HK-2 (cell line): ENCODE measurements at regions not wholly inside any gene's neighbourhood (a gene's known extent, or its start where the extent isn't known, plus 50 kb on each side); places are given as distances from the start of the nearest gene placed in this dataset.

Experiments used
- DNase-seq: peaks from one replicate; pipeline ENCODE4 v3.0.0-alpha.2; 2018; ENCODE audit not compliant: unreplicated experiment

DNA sequence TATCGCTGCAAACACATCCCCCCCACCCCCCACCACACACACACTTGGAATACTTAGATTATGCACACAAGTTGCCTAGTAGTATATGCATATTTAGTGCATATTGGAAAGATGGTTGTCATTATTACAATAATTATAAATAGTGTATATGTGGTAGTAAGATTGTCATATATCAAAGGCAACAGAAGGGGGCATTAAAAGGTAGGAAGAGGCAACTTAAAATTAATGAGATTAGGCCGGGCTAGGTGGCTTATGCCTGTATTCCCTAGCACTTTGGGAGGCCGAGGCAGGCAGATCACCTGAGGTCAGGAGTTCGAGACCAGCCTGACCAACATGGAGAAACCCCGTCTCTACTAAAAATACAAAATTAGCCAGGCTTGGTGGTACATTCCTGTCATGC lies 52.1 kb downstream of the GSC start:
- DNase-seq = no peak

DNA sequence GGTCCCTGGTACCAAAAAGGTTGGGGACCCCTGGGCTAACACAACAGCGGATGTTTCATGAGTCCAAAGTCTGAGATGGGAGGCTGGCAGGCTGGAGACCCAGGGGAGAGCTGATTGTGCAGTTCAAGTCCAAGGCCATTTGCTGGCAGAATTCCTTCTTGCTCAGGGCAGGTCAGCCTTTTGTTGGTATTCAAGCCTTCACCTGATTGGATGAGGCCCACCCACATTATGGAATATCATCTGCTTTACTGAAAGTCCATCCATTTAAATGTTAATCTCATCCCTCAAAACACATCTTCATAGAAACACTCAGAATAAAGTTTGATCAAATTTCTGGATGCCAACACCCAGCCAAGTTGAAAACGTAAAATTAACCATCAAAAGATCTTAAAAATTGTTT lies 52.9 kb downstream of the GSC start:
- DNase-seq = no peak

DNA sequence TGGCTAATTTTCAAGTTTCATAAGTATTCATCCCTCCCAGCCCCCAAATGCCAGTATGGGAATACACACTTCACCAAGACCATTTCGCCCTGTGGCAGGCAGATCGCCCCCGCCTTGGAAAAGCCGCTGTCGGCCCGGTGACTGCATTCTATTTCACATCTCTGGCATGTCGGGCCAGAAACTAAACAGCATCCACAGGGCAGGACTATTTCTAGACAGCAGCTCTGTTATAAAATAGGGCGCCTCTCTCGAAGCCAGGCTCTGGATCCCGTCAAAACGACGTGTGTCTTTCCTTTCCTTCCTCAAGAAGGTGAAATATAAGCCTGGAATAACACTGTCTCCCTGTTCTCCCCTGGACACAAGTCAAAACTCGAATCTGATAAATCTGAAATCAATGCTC lies 56.8 kb downstream of the GSC start:
- no peak for DNase-seq

DNA sequence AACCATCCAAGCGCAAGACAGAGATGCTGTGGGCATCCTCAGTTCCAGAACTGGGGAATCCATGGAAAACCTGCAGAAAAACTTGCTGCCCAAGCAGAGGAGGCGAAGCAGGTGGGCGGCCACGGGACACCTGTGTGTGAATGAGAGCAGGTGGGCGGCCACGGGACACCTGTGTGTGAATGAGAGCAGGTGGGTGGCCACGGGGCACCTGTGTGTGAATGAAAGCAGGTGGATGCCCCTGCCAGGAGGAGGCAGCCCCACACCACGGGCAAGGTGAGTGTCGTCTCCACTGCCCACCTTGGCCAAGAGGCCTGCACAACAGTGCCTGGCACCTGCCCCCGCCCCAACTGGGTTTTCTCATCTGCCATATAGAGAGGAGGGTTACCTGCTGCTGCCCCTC lies 59.2 kb downstream of the GSC start:
- DNase-seq = no peak

DNA sequence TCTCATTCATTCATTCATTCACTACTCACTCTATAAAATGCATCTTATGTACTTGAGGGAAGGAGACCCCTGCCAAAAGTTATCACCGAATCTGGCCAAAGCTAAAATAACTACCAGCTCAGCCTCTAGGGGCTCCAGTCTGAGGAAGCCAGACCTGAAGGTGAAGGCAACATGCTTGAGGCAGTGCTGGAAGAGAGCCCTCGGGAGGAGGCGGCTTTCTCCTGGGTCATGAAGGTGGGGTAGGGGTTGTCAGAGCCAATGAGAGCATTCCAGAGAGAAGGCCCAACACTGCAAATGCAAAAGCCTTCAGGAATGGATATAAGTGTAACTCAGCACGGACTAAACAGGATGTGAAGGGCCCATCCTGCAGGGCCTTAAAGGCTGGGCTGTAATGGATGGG lies 62.4 kb downstream of the GSC start:
- no peak for DNase-seq

DNA sequence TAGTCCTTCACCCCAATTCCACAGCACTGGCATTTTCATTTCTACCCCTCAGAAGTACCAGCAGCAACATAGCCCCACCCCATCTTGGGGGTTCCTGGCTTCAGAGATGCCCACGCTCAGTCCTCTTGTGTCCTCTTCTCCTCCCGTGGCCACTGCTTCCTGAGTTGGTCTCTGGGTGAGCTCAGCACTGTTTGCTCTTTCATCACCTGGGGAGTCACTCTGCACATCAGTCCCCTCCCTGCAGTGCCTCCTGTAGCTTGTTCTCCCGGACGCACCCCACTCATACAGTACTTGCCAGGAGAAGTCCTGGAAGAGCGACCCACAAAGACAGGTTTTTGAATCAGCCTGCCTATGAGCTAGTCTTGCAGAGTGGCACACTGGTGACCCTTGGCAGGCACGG lies 63.8 kb downstream of the GSC start:
- DNase-seq = no peak

DNA sequence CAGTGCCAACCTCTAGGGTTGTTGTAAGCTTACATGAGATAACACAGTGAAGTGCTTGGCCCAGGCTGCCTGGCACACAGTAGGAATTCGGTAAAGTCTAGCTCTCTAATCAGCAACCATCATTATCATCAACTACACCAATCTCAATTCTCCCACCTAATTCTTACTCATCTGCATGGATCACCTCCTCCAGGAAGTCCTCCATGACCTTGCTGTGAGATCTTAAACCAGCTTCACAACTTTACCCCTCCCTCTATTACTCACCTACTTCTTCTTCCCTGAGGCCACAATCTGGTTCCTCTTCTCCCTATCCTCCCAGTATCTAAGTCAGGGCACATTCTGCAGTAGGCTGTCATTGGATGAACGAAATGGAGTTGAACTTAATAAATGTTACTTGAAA lies 67.3 kb downstream of the GSC start:
- DNase-seq = no peak

DNA sequence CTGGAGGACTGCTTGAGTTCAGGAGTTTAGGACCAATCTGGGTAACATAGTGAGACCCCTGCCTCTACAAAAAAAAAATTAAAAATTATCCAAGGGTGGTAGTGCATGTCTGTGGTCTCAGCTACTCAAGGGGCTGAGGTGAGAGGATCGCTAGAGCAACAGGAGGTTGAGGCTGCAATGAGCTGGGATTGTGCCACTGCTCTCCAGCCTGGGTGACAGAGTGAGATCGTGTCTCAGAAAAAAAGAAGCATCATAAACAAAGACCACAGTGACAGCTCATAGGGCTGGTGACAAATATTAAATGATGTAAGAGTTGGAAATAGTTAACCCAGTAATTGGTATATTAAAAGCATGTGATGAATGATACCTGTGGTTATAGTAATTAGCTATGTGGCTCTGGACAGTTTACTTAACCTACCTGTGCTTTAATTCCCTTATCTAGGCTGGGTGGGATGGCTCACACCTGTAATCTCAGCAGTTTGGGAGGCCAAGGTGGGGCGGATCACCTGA lies 68.0 kb downstream of the GSC start:
- no peak for DNase-seq

DNA sequence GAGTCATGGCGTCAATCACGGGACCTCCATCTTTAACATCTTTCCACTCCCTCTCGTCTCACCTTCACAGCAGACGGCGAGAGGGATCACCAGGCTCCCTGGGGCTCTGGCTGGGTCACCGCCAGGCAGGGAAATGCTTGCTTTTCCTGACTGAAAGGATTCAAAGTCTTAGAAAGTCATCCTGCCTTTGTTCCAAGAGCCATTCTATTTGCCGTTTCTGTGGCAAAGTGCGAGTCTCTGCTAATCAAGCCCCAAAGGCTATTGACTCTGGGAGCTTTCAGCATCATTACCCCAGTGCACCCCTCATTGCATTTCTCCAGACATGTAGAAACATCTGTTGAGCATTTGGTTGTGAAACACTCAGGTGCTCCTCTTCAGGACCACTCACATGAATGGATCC lies 69.6 kb downstream of the GSC start:
- no peak for DNase-seq

DNA sequence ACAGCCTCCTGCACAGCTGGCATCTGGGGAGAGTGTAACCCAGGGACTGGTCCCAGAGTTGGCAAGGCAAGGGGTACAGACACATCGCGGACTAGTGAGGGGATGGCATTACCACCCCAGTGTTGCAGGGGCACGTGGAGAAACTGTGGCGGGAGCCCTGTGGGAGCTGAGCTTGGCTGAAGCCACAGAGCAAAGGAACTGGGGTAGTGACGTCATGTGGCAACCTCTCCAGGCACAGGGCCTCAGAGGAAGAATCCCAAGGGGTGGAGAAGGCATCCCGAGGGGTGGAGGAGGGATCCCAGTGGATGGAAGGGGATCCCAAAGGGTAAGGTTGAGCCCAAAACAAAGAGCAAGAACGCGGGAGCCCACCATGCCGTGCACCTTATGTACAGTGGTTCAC lies 70.1 kb downstream of the GSC start:
- DNase-seq = no peak

DNA sequence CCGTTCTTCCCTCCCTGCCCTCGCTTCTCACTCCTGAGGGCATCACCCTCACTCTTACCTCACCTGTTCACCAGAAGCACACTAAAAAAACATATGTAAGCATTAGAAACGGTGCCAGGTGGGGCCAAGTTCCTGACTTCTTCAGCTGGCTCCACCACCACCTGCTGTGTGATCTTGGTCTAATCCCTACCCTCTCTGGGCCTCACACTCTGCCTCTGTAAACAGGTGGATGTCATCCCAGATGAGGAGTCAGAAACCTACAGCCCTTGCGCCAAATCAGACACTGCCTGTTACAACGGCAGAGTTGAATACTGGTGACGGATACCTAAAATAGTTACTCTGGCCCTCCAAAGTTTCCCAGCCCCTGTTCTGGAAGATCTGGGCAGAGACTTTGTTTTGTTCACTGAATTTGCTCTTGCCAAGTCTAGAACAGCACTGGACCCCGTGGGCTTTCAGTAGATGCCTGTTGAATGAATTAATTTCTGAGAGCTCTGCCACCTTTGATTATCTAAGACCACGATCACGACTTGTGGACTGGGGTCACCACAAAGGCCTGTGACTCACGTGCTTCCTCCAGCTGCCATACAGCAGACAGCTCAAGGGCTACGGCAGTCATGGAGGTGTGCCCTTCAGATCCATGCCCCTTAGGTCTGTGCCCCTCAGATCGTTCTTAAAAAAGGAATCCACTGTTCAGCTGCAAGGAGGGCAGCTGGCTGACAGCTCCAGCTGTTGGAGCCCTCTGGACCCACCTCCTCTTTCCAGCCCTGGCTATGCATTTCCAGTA lies 71.9 kb downstream of the GSC start:
- DNase-seq = no peak

DNA sequence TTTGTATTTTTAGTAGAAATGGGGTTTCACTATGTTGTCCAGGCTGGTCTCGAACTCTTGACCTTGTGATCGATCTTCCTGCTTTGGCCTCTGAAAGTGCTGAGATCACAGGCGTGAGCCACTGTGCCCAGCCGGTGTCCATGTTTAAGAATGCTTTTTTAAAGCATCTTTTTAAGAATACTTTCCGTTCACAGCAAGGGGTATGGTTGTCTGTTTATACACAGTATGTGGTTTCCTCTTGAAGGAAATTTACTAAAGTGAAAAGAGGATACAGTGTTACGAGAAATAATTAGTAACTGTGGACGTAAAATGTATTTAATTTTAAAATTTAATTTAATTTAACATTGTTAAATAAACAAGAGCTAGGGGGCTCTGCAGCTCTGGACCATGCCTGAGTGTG lies 73.4 kb downstream of the GSC start:
- no peak for DNase-seq

DNA sequence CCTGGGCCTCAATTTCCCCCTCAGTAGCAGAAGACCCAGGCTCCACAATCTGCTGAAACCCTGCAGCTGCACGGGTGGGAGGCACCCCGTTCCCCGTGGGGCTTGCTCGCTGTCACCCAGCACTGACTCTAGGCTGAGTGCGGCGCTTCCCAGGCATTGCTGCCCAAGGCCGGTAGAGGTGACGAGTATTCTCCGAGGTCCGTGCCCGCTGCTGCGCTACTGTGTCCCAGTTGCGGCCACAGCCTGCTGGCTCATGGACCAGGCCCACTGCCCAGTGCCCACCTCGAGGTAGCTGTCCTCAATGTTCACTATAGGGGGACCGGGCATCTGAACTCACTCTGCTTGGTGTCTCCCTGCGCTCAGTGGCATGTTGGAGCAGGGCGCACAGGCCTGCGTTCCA lies 74.7 kb downstream of the GSC start:
- DNase-seq = no peak

DNA sequence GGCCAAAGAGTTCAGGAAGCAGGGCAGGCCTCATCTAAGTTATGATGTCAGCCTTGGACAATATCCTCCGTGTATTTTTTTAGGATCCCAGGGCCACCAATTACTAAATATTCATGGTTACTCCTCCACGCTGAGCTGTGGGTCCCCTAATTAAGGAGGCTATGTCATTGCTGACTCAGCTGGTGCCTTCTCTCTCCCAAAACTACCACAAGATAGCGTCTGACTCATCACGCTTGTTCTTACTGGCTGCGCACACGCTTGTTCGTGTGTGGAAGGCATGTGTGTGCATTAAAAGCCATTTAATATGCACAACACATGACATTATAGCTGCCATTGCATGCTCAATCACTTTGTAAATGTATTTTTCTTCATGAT lies 78.3 kb downstream of the GSC start:
- no peak for DNase-seq

DNA sequence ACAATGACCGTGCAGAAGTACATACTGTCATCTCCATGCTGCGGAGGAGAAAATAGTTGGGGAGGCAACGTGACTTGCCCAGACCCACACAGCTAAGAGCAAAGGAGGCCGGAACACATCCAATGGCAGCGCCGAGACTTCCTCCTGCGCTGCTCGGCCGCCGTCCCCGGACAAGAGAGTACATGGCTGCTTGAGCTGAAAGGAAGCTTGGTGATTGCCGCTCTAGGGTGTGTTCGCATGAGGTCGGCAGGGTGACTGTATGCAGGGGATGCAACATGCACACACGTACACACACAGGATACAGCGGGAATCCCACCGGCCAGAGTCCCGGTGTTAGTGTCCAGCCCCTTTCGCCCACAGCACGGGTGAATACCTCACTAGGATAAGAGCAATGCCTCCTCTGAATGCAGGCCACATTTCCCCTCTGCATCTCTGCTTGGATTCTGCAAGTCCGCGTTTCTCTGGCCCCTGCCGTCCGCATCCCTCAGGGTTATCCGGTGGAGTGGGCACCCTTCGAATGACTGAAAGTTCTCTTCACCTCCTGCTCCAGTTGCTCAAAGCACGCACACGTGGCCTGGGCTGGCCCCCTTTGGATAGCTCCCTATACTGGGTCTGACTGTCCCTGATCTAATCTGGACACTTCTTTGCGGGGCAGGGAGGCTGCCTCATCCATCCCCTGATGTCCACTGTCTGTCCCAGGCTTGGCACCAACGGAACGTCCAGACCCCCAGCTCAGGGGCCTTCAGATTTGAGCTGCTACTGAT lies 78.8 kb downstream of the GSC start:
- no peak for DNase-seq

DNA sequence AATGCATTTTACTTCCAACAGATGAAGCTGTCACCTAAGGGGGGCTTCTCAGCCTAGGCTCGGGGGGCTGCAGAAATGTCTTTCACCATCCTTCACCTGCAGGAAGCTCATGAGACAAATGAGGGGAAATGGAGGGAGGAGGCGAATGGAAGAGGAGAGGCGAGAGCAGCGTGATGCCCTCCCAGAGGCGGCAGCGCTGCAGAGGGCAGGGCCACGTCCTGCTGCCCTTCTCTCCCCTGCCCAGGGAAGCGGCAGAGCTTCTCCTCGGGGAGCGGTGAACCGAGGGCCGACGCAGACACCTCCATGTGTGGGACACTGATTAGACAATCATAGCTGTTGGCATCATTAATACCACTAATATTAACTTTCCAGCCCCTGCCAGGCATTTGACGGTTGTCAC lies 78.3 kb downstream of the SERPINA3 start:
- no peak for DNase-seq

DNA sequence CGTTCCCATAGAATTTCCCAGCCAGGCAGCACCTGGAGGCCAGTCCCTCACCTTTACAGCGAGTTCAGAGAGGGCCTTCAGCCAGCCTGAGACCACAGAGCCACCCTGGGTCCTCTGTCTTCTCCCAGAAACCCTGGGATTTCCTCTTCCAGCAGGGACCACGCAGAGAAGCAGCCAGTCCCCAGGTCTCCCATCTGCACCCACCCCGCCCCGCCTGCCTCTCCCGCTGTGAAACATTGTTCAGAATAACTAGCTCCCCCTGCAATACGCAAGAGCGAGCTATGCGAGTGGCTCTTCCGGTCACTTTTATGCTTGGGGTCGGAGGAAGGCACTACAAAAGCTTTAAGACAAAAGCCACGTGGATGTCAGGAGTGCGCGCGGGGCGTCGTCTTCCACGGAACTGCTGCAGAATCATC lies 77.8 kb downstream of the SERPINA3 start:
- no peak for DNase-seq

DNA sequence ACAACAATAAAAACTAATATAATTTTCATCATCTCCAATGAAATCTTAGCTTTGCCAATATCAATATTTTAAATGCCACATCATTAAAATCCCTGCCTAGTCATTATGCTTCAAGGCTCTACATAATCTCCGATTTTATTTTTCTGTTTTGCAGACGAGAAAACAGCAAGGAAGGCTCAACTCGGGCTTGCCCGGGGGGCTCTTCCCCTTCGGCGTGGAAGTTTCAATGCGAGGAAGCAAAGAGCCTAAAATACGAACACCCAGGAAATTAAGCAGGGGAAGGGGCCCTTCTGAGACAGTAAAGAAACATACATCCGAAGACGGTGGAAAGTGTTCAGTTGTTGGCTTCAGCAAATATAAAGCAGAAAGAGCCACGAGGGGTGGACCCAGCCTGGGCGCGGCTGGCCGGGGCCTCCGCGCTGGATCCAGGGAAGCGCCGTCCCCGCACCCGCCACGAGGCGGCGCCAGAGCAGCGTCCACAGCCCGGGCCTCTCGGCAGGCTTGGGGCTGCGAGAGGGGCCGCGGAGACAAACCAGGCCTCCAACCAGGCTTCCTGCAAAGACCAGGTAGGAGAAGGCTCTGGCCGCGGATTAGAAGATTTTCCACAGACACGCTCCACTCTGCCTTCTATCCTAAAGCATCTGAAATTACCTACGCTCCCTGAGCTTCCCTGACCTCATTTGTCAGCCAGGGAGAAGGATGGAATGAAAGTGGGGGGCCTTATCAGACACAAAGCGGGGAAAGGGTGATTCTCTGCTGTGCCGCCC lies 77.2 kb downstream of the SERPINA3 start:
- peak; percentile 72 for DNase-seq

DNA sequence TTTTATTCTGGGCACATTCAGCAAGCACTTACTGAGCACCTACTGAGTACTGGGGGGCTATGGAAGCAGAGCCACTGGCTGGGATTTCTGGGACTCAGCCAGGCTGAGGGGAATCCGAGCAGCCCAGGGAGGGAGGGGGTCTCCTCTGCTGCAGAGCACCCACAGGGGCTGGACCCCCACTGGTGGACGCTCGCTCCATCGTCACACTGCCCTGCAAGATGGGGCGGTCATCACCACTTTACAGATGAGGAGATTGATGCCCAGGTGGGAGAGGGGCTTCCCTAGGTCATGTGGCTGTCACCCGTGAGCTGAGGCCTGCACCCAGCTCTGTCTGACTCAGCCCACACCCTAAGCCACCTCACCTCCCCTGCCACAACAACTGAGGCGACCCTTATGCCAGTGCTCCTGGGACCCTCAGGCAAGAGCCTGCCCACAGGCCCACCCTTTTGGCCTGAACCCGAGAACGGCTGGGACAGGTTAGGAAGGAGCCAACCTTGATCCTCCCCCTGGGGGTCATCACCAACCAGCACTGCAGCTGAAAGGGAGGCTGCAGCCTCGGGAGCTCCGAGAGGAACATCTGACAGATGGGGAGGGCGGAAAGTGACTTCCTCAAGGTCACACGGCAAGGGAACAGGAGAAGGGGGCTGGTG lies 74.4 kb downstream of the SERPINA3 start:
- DNase-seq = no peak

DNA sequence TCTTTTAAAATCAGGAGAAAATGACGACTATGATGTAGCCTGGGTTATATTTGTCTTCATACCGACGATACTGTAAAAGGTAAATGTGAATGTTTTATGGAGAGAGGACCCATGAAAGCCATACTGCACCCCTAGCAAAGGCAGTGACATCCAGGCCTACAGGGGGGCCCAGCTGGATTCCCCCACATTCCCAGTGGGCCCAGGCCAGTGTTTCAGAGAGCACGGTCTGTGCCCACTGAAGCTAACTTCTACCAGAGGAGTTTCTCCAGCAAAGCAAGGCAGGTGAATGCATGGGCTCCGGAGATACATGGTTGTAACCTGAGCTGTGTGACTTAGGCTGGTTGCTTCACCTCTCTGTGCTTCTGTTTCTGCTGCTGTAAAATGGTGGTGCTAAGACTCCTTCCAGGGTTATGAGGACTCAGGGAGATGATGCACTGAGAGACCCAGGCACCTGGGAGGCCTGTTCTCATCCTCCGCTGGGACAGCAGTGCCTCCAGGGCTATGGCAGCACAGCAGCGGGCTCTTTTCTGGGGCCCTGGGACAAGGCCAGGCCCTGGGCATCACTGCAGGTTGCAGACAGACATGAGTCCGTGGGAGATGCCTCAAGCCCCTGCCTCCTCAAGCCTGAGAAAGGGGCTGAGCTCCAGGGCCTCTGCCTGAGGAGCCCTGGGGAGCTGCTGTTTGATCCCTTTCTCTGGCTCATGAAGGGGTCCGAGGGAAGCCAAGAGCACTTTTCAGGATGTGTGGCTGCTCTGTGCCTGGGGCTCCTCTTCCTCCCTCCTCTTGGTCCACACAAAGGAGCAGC lies 73.7 kb downstream of the SERPINA3 start:
- DNase-seq = no peak

DNA sequence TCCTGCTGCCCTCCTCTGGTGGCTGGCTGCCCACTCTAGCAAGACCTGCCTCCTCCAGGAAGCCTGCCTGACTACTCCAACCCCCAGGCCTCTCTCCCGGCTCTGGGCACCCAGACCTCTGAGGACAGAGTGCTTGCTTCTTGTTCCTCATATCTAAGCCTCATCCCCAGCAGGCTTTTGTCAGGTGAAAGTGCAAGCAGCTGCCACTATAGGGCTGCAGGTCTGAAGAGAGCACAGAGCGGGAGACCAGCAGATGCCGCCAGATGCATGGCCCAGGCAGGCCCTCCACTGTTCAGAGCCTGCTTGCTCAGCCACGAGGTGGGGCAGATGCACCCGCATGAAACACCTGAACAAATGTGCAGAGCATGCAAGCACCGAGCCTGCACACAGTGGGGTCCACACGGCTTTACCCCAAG lies 73.0 kb downstream of the SERPINA3 start:
- DNase-seq = no peak
